Smooth muscle cell (in vitro differentiated cells): ENCODE measurements at regions not wholly inside any gene's neighbourhood (a gene's known extent, or its start where the extent isn't known, plus 50 kb on each side); places are given as distances from the start of the nearest gene placed in this dataset.

ENCODE experiments used
- DNase-seq: peaks from one replicate; lab custom pipeline; 2025; ENCODE audit not compliant: unreplicated experiment; lab: John Stamatoyannopoulos, UW
- H2AFZ ChIP-seq: fragments of 200-600 bp; sonication (generic); 2 replicates; pipeline ENCODE4 v1.6.0; 2016; ENCODE audit warnings: antibody characterized with exemption, low read depth, mild to moderate bottlenecking
- H3F3A ChIP-seq: fragments of 200-600 bp; sonication (generic); 2 replicates; pipeline ENCODE4 v1.6.0; 2017; ENCODE audit warnings: antibody characterized with exemption, low read depth
- H3K27ac ChIP-seq: fragments of 200-600 bp; sonication (generic); 2 replicates; pipeline ENCODE4 v1.5.1; 2016; ENCODE audit warnings: low read depth, mild to moderate bottlenecking
- H3K27me3 ChIP-seq: fragments of 200-600 bp; sonication (generic); 2 replicates; pipeline ENCODE4 v1.6.1; 2016; ENCODE audit warnings: low read depth, mild to moderate bottlenecking
- H3K36me3 ChIP-seq: fragments of 200-600 bp; sonication (generic); 2 replicates; pipeline ENCODE4 v1.5.1; 2016; ENCODE audit warnings: low read depth
- H3K4me1 ChIP-seq: fragments of 200-600 bp; sonication (generic); 2 replicates; pipeline ENCODE4 v1.5.1; 2016; ENCODE audit warnings: low read depth
- H3K4me2 ChIP-seq: fragments of 200-600 bp; sonication (generic); 2 replicates; pipeline ENCODE4 v1.6.0; 2016; ENCODE audit warnings: mild to moderate bottlenecking
- H3K4me3 ChIP-seq: fragments of 200-600 bp; sonication (generic); 2 replicates; pipeline ENCODE4 v1.5.1; 2016; ENCODE audit warnings: mild to moderate bottlenecking
- H3K79me2 ChIP-seq: fragments of 200-600 bp; sonication (generic); 2 replicates; pipeline ENCODE4 v1.6.0; 2016; ENCODE audit warnings: low read depth, mild to moderate bottlenecking
- H3K9ac ChIP-seq: fragments of 200-600 bp; sonication (generic); 2 replicates; pipeline ENCODE4 v1.6.0; 2016; ENCODE audit warnings: low read depth
- H3K9me3 ChIP-seq: fragments of 200-600 bp; sonication (generic); replicated peaks from 2 replicates; pipeline ENCODE4 v1.5.1; 2016; ENCODE audit warnings: low read depth
- H4K20me1 ChIP-seq: fragments of 200-600 bp; sonication (generic); 2 replicates; pipeline ENCODE4 v1.6.0; 2016; ENCODE audit warnings: low read depth
- WGBS: methylation state at CpG from one replicate; pipeline ENCODE4 v1.1.7; 2016; ENCODE audit warnings: low lambda C conversion rate; 5-methylcytosine and 5-hydroxymethylcytosine counted together
- TF ChIP-seq, protein P1 (sequence below): fragments of 200-600 bp; sonication (generic); IDR thresholded peaks from 2 replicates; pipeline ENCODE4 v1.5.1; 2017; ENCODE audit warnings: borderline replicate concordance, mild to moderate bottlenecking, antibody characterized with exemption; ENCODE audit not compliant: insufficient read depth, poor library complexity, severe bottlenecking

DNA sequence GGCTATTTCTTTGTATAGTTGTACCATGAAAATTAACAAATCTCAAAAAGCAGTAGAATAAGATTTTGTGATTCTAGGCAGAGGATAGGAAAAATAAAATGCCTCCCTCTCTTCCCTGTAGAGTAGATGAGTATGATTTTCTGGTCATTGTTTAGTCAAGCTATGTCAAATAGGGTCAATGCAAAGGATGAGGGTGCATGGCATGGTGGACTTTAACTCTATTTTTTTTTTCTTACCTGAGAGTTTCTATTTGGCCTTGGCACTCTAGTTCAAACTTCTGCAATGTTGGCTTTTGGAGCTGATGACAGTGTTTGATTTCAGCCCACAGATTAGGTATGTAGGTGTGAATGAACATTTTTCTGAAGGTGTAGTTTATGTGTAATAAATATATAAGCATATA lies 224.5 kb downstream of the TRIB2 start:
- no peaks in the 10 kb centered on the region for H3F3A ChIP-seq
- no peaks in the 10 kb centered on the region for H3K4me1 ChIP-seq
- H3K9me3 ChIP-seq: no peaks in the 10 kb centered on the region
- no peaks in the 10 kb centered on the region for H4K20me1 ChIP-seq
- H3K9ac ChIP-seq: no peak overlapping the region
- no peak overlapping the region for H3K4me2 ChIP-seq
- TF ChIP-seq, protein P1, sequence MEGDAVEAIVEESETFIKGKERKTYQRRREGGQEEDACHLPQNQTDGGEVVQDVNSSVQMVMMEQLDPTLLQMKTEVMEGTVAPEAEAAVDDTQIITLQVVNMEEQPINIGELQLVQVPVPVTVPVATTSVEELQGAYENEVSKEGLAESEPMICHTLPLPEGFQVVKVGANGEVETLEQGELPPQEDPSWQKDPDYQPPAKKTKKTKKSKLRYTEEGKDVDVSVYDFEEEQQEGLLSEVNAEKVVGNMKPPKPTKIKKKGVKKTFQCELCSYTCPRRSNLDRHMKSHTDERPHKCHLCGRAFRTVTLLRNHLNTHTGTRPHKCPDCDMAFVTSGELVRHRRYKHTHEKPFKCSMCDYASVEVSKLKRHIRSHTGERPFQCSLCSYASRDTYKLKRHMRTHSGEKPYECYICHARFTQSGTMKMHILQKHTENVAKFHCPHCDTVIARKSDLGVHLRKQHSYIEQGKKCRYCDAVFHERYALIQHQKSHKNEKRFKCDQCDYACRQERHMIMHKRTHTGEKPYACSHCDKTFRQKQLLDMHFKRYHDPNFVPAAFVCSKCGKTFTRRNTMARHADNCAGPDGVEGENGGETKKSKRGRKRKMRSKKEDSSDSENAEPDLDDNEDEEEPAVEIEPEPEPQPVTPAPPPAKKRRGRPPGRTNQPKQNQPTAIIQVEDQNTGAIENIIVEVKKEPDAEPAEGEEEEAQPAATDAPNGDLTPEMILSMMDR: no peak
- H2AFZ ChIP-seq: no peak overlapping the region
- no peak overlapping the region for H3K4me3 ChIP-seq
- no peak overlapping the region for H3K27ac ChIP-seq
- no peaks in the 10 kb centered on the region for H3K27me3 ChIP-seq
- DNase-seq: no peak
- H3K36me3 ChIP-seq: no peaks in the 10 kb centered on the region
- no peaks in the 10 kb centered on the region for H3K79me2 ChIP-seq

DNA sequence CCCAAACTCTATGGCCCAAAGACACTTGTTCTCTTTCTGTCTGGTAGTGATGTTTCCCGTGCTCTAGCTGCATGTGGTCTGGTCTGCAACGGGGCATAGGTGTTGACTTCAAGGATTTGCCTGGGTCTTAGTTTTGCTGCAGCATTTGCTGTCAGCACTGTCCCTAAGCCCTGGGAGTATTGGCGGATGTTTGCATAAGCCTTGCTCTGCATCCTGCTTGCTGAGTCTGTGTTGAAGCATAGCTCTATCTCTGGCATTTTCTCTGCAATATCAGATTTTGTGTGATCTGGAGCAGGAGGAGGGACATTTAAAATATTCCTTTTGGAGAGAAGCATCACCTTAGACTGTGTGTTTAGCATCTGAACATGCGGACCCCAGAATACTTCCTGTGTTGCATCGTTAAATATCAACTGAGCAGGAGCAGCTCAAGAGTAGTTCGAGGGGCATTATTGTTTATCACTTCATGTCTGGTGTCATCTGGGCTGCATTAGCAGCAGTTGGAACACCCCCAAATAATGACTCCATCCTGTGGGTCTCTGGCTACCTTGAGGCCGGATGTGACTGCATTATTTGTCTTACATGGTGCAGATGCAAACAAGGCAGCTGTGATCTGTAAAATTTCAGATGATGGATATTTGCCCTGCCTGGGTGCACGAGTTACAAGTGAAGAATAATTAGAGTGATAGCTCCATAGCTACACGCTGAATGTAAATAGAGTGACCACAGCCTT lies 231.7 kb downstream of the TRIB2 start:
- Histone ChIP-seq H3K79me2 (no peaks in the 10 kb centered on the region), H3K9ac (no peak overlapping the region), H3K4me1 (peaks cover 4% of the 10 kb centered on the region), H3K36me3 (no peaks in the 10 kb centered on the region), H4K20me1 (no peaks in the 10 kb centered on the region), H3K27me3 (no peaks in the 10 kb centered on the region), H3K4me2 (no peak overlapping the region), H3K4me3 (no peak overlapping the region), H2AFZ (no peak overlapping the region), H3K27ac (no peak overlapping the region), H3K9me3 (no peaks in the 10 kb centered on the region), H3F3A (no peaks in the 10 kb centered on the region)
- DNase-seq: no peak
- 52% methylated on average over 9 of the region's 9 CpGs for WGBS
- TF ChIP-seq, protein P1: no peak

DNA sequence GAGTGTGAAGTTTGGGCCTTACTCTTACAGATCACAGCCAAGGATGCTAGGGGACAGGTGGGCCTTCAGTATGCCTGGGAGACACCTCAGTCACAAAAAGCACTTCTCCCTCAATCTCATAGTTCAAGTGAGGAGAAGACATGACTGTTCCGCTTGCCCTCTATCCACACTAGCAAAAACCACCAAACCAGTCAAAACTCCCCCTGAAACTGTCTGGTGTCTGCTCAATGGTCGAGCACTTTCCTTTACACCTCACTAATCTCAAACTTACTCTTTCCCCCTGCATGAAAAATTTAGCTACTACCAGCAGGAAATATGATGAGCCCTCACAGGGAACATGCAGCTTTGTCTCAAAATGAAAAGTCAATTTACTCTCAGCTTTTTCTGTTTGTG lies 232.2 kb downstream of the TRIB2 start:
- H3K79me2 ChIP-seq: no peaks in the 10 kb centered on the region
- H2AFZ ChIP-seq: no peak overlapping the region
- H4K20me1 ChIP-seq: no peaks in the 10 kb centered on the region
- TF ChIP-seq, protein P1: no peak
- H3K4me3 ChIP-seq: no peak overlapping the region
- H3K36me3 ChIP-seq: no peaks in the 10 kb centered on the region
- DNase-seq: no peak
- H3K9me3 ChIP-seq: no peaks in the 10 kb centered on the region
- H3K9ac ChIP-seq: no peak overlapping the region
- H3F3A ChIP-seq: no peaks in the 10 kb centered on the region
- H3K4me2 ChIP-seq: no peak overlapping the region
- no peak overlapping the region for H3K27ac ChIP-seq
- H3K27me3 ChIP-seq: no peaks in the 10 kb centered on the region
- 87% methylated on average over 2 of the region's 2 CpGs for WGBS
- peaks cover 4% of the 10 kb centered on the region for H3K4me1 ChIP-seq

DNA sequence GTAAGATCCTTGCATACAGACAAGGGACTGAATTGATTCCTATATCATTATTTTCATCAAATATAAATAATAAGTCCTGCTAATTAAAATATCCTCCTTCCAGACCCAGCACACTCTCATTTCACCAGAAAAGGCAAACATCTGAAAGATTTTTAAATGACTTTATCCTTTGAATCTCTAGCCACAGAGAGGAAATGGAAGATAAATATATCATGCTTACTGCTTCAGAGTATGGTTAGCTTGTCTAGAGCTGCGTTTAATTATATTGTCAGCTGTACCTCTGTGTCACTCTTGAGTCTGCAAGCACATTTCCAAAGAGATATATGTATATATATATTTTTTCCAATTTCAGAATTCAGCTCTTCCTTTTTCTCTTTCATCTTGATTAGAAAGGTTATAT lies 232.7 kb downstream of the TRIB2 start:
- Histone ChIP-seq H3K9me3 (no peaks in the 10 kb centered on the region), H3K27ac (no peak overlapping the region), H3K4me3 (no peak overlapping the region), H3K9ac (no peak overlapping the region), H3F3A (no peaks in the 10 kb centered on the region), H2AFZ (no peak overlapping the region), H3K36me3 (no peaks in the 10 kb centered on the region), H3K4me2 (no peak overlapping the region), H4K20me1 (no peaks in the 10 kb centered on the region), H3K4me1 (peaks cover 4% of the 10 kb centered on the region), H3K79me2 (no peaks in the 10 kb centered on the region), H3K27me3 (no peaks in the 10 kb centered on the region)
- TF ChIP-seq, protein P1: no peak
- DNase-seq: no peak
- WGBS: 73% methylated on average over 1 of the region's 1 CpG
